ENCODE measurements at regions not wholly inside any gene's neighbourhood (a gene's known extent, or its start where the extent isn't known, plus 50 kb on each side); places are given as distances from the start of the nearest gene placed in this dataset.

- no peak for TF ChIP-seq Cebpa-rat (IDR thresholded peaks at IDR 0.05)
- Histone ChIP-seq H3K27me3 (no peaks in the 10 kb centered on the region), H3K4me2 (no peak overlapping the region), H3K9me3 (no peaks in the 10 kb centered on the region), H4K20me1 (no peaks in the 10 kb centered on the region), H3K36me3 (no peaks in the 10 kb centered on the region), H3K9ac (no peak overlapping the region), H3K4me1 (no peaks in the 10 kb centered on the region), H3K4me3 (no peak overlapping the region), H3K27ac (no peak overlapping the region)
Measured at GRCh38 chr12:59020073-59020946, 100.0 kb upstream of the LRIG3 start.

- Histone ChIP-seq H3K9ac (no peak overlapping the region), H3K27me3 (no peaks in the 10 kb centered on the region), H3K27ac (no peak overlapping the region), H3K4me2 (no peak overlapping the region), H4K20me1 (no peaks in the 10 kb centered on the region), H3K4me3 (no peak overlapping the region), H3K4me1 (no peaks in the 10 kb centered on the region), H3K36me3 (no peaks in the 10 kb centered on the region), H3K9me3 (no peaks in the 10 kb centered on the region)
- TF ChIP-seq Cebpa-rat (IDR thresholded peaks at IDR 0.05): no peak
Measured at GRCh38 chr12:59014885-59015284, 94.6 kb upstream of the LRIG3 start.

GRCh38 chr12:59010941-59011340, 90.6 kb upstream of the LRIG3 start:
- Histone ChIP-seq H4K20me1 (no peaks in the 10 kb centered on the region), H3K27me3 (no peaks in the 10 kb centered on the region), H3K4me1 (no peaks in the 10 kb centered on the region), H3K27ac (no peak overlapping the region), H3K36me3 (no peaks in the 10 kb centered on the region), H3K4me2 (no peak overlapping the region), H3K4me3 (no peak overlapping the region), H3K9ac (no peak overlapping the region), H3K9me3 (no peaks in the 10 kb centered on the region)
- TF ChIP-seq Cebpa-rat (IDR thresholded peaks at IDR 0.05): no peak

GRCh38 chr12:59010118-59010517, 89.8 kb upstream of the LRIG3 start:
- Histone ChIP-seq H3K9ac (no peak overlapping the region), H3K4me1 (no peaks in the 10 kb centered on the region), H4K20me1 (no peaks in the 10 kb centered on the region), H3K4me3 (no peak overlapping the region), H3K9me3 (no peaks in the 10 kb centered on the region), H3K4me2 (no peak overlapping the region), H3K36me3 (no peaks in the 10 kb centered on the region), H3K27ac (no peak overlapping the region), H3K27me3 (no peaks in the 10 kb centered on the region)
- TF ChIP-seq Cebpa-rat (IDR thresholded peaks at IDR 0.05): no peak

- no peak for TF ChIP-seq Cebpa-rat (IDR thresholded peaks at IDR 0.05)
- no peaks in the 10 kb centered on the region for H4K20me1 ChIP-seq
- H3K9me3 ChIP-seq: no peaks in the 10 kb centered on the region
- no peak overlapping the region for H3K4me3 ChIP-seq
- no peaks in the 10 kb centered on the region for H3K4me1 ChIP-seq
- no peaks in the 10 kb centered on the region for H3K36me3 ChIP-seq
- H3K27me3 ChIP-seq: no peaks in the 10 kb centered on the region
- H3K9ac ChIP-seq: no peak overlapping the region
- H3K27ac ChIP-seq: no peak overlapping the region
- H3K4me2 ChIP-seq: no peak overlapping the region
Measured at GRCh38 chr12:59007620-59008019, 87.3 kb upstream of the LRIG3 start.

- Histone ChIP-seq H3K27ac (no peak overlapping the region), H3K9ac (no peak overlapping the region), H3K27me3 (no peaks in the 10 kb centered on the region), H3K4me1 (no peaks in the 10 kb centered on the region), H3K9me3 (no peaks in the 10 kb centered on the region), H3K36me3 (no peaks in the 10 kb centered on the region), H4K20me1 (no peaks in the 10 kb centered on the region), H3K4me2 (no peak overlapping the region), H3K4me3 (no peak overlapping the region)
- no peak for TF ChIP-seq Cebpa-rat (IDR thresholded peaks at IDR 0.05)
Measured at GRCh38 chr12:59005193-59005955, 85.1 kb upstream of the LRIG3 start.

- TF ChIP-seq Cebpa-rat (IDR thresholded peaks at IDR 0.05): no peak
- H3K36me3 ChIP-seq: no peaks in the 10 kb centered on the region
- H4K20me1 ChIP-seq: no peaks in the 10 kb centered on the region
- no peak overlapping the region for H3K4me3 ChIP-seq
- H3K4me1 ChIP-seq: no peaks in the 10 kb centered on the region
- no peak overlapping the region for H3K9ac ChIP-seq
- H3K27ac ChIP-seq: no peak overlapping the region
- H3K9me3 ChIP-seq: no peaks in the 10 kb centered on the region
- no peaks in the 10 kb centered on the region for H3K27me3 ChIP-seq
- H3K4me2 ChIP-seq: no peak overlapping the region
Measured at GRCh38 chr12:59004456-59004855, 84.2 kb upstream of the LRIG3 start.

GRCh38 chr12:58995666-58996363, 75.5 kb upstream of the LRIG3 start:
- H3K27ac ChIP-seq: no peak overlapping the region
- no peak for TF ChIP-seq Cebpa-rat (IDR thresholded peaks at IDR 0.05)

GRCh38 chr12:58988643-58989344, 68.5 kb upstream of the LRIG3 start:
- H3K27me3 ChIP-seq: no peaks in the 10 kb centered on the region

More at GRCh38 chr12:58995666-58996363, 75.5 kb upstream of the LRIG3 start:
- Histone ChIP-seq H3K4me3 (no peak overlapping the region), H3K4me1 (no peaks in the 10 kb centered on the region), H3K4me2 (no peak overlapping the region), H3K36me3 (no peaks in the 10 kb centered on the region), H4K20me1 (no peaks in the 10 kb centered on the region), H3K9me3 (no peaks in the 10 kb centered on the region), H3K27me3 (no peaks in the 10 kb centered on the region), H3K9ac (no peak overlapping the region)

More at GRCh38 chr12:58988643-58989344, 68.5 kb upstream of the LRIG3 start:
- Histone ChIP-seq H3K27ac (no peak overlapping the region), H3K9me3 (0 out of 2 replicates have a peak, but pooled peaks cover 4% of the 10 kb centered on the region), H3K4me2 (no peak overlapping the region), H4K20me1 (no peaks in the 10 kb centered on the region), H3K4me3 (no peak overlapping the region), H3K9ac (no peak overlapping the region), H3K4me1 (no peaks in the 10 kb centered on the region), H3K36me3 (no peaks in the 10 kb centered on the region)
- TF ChIP-seq Cebpa-rat (IDR thresholded peaks at IDR 0.05): no peak
